Smooth muscle cell (in vitro differentiated cells): ENCODE measurements at regions not wholly inside any gene's neighbourhood (a gene's known extent, or its start where the extent isn't known, plus 50 kb on each side); places are given as distances from the start of the nearest gene placed in this dataset.

Experiments used
- DNase-seq: peaks from one replicate; lab custom pipeline; 2025; ENCODE audit not compliant: unreplicated experiment; lab: John Stamatoyannopoulos, UW
- H2AFZ ChIP-seq: fragments of 200-600 bp; sonication (generic); 2 replicates; pipeline ENCODE4 v1.6.0; 2016; ENCODE audit warnings: antibody characterized with exemption, low read depth, mild to moderate bottlenecking
- H3F3A ChIP-seq: fragments of 200-600 bp; sonication (generic); 2 replicates; pipeline ENCODE4 v1.6.0; 2017; ENCODE audit warnings: antibody characterized with exemption, low read depth
- H3K27ac ChIP-seq: fragments of 200-600 bp; sonication (generic); 2 replicates; pipeline ENCODE4 v1.5.1; 2016; ENCODE audit warnings: low read depth, mild to moderate bottlenecking
- H3K27me3 ChIP-seq: fragments of 200-600 bp; sonication (generic); 2 replicates; pipeline ENCODE4 v1.6.1; 2016; ENCODE audit warnings: low read depth, mild to moderate bottlenecking
- H3K36me3 ChIP-seq: fragments of 200-600 bp; sonication (generic); 2 replicates; pipeline ENCODE4 v1.5.1; 2016; ENCODE audit warnings: low read depth
- H3K4me1 ChIP-seq: fragments of 200-600 bp; sonication (generic); 2 replicates; pipeline ENCODE4 v1.5.1; 2016; ENCODE audit warnings: low read depth
- H3K4me2 ChIP-seq: fragments of 200-600 bp; sonication (generic); 2 replicates; pipeline ENCODE4 v1.6.0; 2016; ENCODE audit warnings: mild to moderate bottlenecking
- H3K4me3 ChIP-seq: fragments of 200-600 bp; sonication (generic); 2 replicates; pipeline ENCODE4 v1.5.1; 2016; ENCODE audit warnings: mild to moderate bottlenecking
- H3K79me2 ChIP-seq: fragments of 200-600 bp; sonication (generic); 2 replicates; pipeline ENCODE4 v1.6.0; 2016; ENCODE audit warnings: low read depth, mild to moderate bottlenecking
- H3K9ac ChIP-seq: fragments of 200-600 bp; sonication (generic); 2 replicates; pipeline ENCODE4 v1.6.0; 2016; ENCODE audit warnings: low read depth
- H3K9me3 ChIP-seq: fragments of 200-600 bp; sonication (generic); replicated peaks from 2 replicates; pipeline ENCODE4 v1.5.1; 2016; ENCODE audit warnings: low read depth
- H4K20me1 ChIP-seq: fragments of 200-600 bp; sonication (generic); 2 replicates; pipeline ENCODE4 v1.6.0; 2016; ENCODE audit warnings: low read depth
- CTCF ChIP-seq: fragments of 200-600 bp; sonication (generic); IDR thresholded peaks from 2 replicates; pipeline ENCODE4 v1.5.1; 2017; ENCODE audit warnings: borderline replicate concordance, mild to moderate bottlenecking, antibody characterized with exemption; ENCODE audit not compliant: insufficient read depth, poor library complexity, severe bottlenecking
- WGBS: methylation state at CpG from one replicate; pipeline ENCODE4 v1.1.7; 2016; ENCODE audit warnings: low lambda C conversion rate; 5-methylcytosine and 5-hydroxymethylcytosine counted together

- Histone ChIP-seq H3K9ac (no peak overlapping the region), H3K27me3 (no peaks in the 10 kb centered on the region), H3K4me2 (no peak overlapping the region), H2AFZ (peak overlapping the region; percentile 77), H3K4me3 (no peak overlapping the region), H3K27ac (no peak overlapping the region), H3K36me3 (no peaks in the 10 kb centered on the region), H3F3A (no peaks in the 10 kb centered on the region), H3K4me1 (peaks cover 3% of the 10 kb centered on the region), H3K9me3 (no peaks in the 10 kb centered on the region), H3K79me2 (no peaks in the 10 kb centered on the region), H4K20me1 (no peaks in the 10 kb centered on the region)
- 93% methylated on average over 19 of the region's 19 CpGs for WGBS
- no peak for DNase-seq
- TF ChIP-seq CTCF = no peak
These were observed 311.4 kb upstream of the AKR1E2 start for GRCh38 chr10:4514445-4515108.

- DNase-seq = no peak
These were observed 313.3 kb upstream of the AKR1E2 start for GRCh38 chr10:4512671-4513240.

GRCh38 chr10:4512196-4512595 lies 313.8 kb upstream of the AKR1E2 start:
- no peak overlapping the region for H3K9ac ChIP-seq
- H3K4me3 ChIP-seq = no peak overlapping the region
- H3F3A ChIP-seq = no peaks in the 10 kb centered on the region
- H3K4me1 ChIP-seq = peaks cover 3% of the 10 kb centered on the region
- 83% methylated on average over 5 of the region's 5 CpGs for WGBS
- no peaks in the 10 kb centered on the region for H3K36me3 ChIP-seq
- no peaks in the 10 kb centered on the region for H4K20me1 ChIP-seq
- H2AFZ ChIP-seq = peak overlapping the region; percentile 75
- no peaks in the 10 kb centered on the region for H3K79me2 ChIP-seq
- no peak for TF ChIP-seq CTCF
- no peaks in the 10 kb centered on the region for H3K9me3 ChIP-seq
- no peak overlapping the region for H3K27ac ChIP-seq
- H3K4me2 ChIP-seq = no peak overlapping the region
- H3K27me3 ChIP-seq = no peaks in the 10 kb centered on the region
- DNase-seq = no peak

More at GRCh38 chr10:4512671-4513240, 313.3 kb upstream of the AKR1E2 start:
- H3K4me1 ChIP-seq = peaks cover 3% of the 10 kb centered on the region
- no peaks in the 10 kb centered on the region for H3K9me3 ChIP-seq
- H3K27me3 ChIP-seq = no peaks in the 10 kb centered on the region
- no peaks in the 10 kb centered on the region for H3F3A ChIP-seq
- H3K27ac ChIP-seq = peak overlapping the region; percentile 30
- no peaks in the 10 kb centered on the region for H4K20me1 ChIP-seq
- peak overlapping the region; percentile 30 for H3K4me2 ChIP-seq
- peak overlapping the region; percentile 75 for H2AFZ ChIP-seq
- no peak overlapping the region for H3K9ac ChIP-seq
- WGBS = 31% methylated on average over 6 of the region's 6 CpGs
- no peak overlapping the region for H3K4me3 ChIP-seq
- peak; percentile 35 for TF ChIP-seq CTCF
- no peaks in the 10 kb centered on the region for H3K36me3 ChIP-seq
- H3K79me2 ChIP-seq = no peaks in the 10 kb centered on the region

GRCh38 chr10:4511509-4511908 lies 314.5 kb upstream of the AKR1E2 start:
- no peaks in the 10 kb centered on the region for H3K79me2 ChIP-seq
- peak overlapping the region; percentile 75 for H2AFZ ChIP-seq
- WGBS = 64% methylated on average over 4 of the region's 4 CpGs
- peak overlapping the region; percentile 1 for H3K27ac ChIP-seq
- DNase-seq = no peak
- no peaks in the 10 kb centered on the region for H3K36me3 ChIP-seq
- H3F3A ChIP-seq = no peaks in the 10 kb centered on the region
- H3K4me3 ChIP-seq = no peak overlapping the region
- H3K9ac ChIP-seq = no peak overlapping the region
- no peaks in the 10 kb centered on the region for H4K20me1 ChIP-seq
- no peak for TF ChIP-seq CTCF
- H3K9me3 ChIP-seq = no peaks in the 10 kb centered on the region
- H3K27me3 ChIP-seq = no peaks in the 10 kb centered on the region
- no peak overlapping the region for H3K4me2 ChIP-seq
- peaks cover 3% of the 10 kb centered on the region for H3K4me1 ChIP-seq
